ENCODE measurements at regions not wholly inside any gene's neighbourhood (a gene's known extent, or its start where the extent isn't known, plus 50 kb on each side); places are given as distances from the start of the nearest gene placed in this dataset.

- Mint-ChIP-seq H3K36me3 (no peaks in the 10 kb centered on the region), H3K4me1 (ENCODE audit: low read depth) (no peaks in the 10 kb centered on the region), H3K27ac (no peak overlapping the region), H3K9me3 (ENCODE audit: low read depth) (no peaks in the 10 kb centered on the region), H3K4me3 (no peak overlapping the region), H3K27me3 (peaks cover 6% of the 10 kb centered on the region)
These were observed 58.4 kb upstream of the NUP50 start for GRCh38 chr22:45105281-45105702.

- Mint-ChIP-seq H3K36me3 (peaks cover under 1% of the 10 kb centered on the region), H3K27me3 (peaks cover 3% of the 10 kb centered on the region), H3K27ac (no peak overlapping the region), H3K4me1 (ENCODE audit: low read depth) (no peaks in the 10 kb centered on the region), H3K4me3 (no peak overlapping the region), H3K9me3 (ENCODE audit: low read depth) (no peaks in the 10 kb centered on the region)
These were observed 56.1 kb upstream of the NUP50 start for GRCh38 chr22:45107671-45108070.

- Mint-ChIP-seq H3K27ac (no peak overlapping the region), H3K4me3 (no peak overlapping the region), H3K9me3 (ENCODE audit: low read depth) (peaks cover 4% of the 10 kb centered on the region)
These were observed 51.4 kb upstream of the NUP50 start for GRCh38 chr22:45112136-45112879.

More at GRCh38 chr22:45112136-45112879, 51.4 kb upstream of the NUP50 start:
- H3K36me3 Mint-ChIP-seq = peaks cover 2% of the 10 kb centered on the region
- H3K27me3 Mint-ChIP-seq = peaks cover 4% of the 10 kb centered on the region
- H3K4me1 Mint-ChIP-seq (ENCODE audit: low read depth) = no peaks in the 10 kb centered on the region
